H1 (cell line): ENCODE measurements at regions not wholly inside any gene's neighbourhood (a gene's known extent, or its start where the extent isn't known, plus 50 kb on each side); places are given as distances from the start of the nearest gene placed in this dataset.

Experiments
- CTCF ChIA-PET: fragments of 300-600 bp; sonication (Branson Sonifier 250); formaldehyde crosslinking; loops from one replicate; lab custom pipeline; 2021; ENCODE audit not compliant: partially characterized antibody; lab: Charles Lee
- POLR2A ChIA-PET: fragments of 300-600 bp; sonication (Branson Sonifier 250); formaldehyde crosslinking; loops from one replicate; lab custom pipeline; 2021; ENCODE audit warnings: inconsistent platforms; ENCODE audit not compliant: partially characterized antibody; lab: Charles Lee
- DNase-seq, 2 experiments: peaks; one replicate each; pipeline versions ENCODE4 v3.0.0 to v3.0.0-alpha.2; 2010 to 2022; ENCODE audit warnings: low spot score in 2 of 2, low read depth in 1 of 2, mixed read lengths in 1 of 2
- FAIRE-seq: peaks from 2 replicates; lab custom pipeline; 2011; peaks lifted over from hg19 to GRCh38; lab: Jason Lieb, UNC
- H2AFZ ChIP-seq: 2 replicates; pipeline ENCODE4 v1.8.1; 2012; ENCODE audit warnings: low read length, inconsistent platforms
- H2AK5ac ChIP-seq: 2 replicates; pipeline ENCODE4 v1.6.1; 2013; ENCODE audit warnings: low read depth, low read length
- H2BK120ac ChIP-seq: replicated peaks from 2 replicates; pipeline ENCODE3; 2013; ENCODE audit warnings: low read depth, low read length, inconsistent platforms
- H2BK12ac ChIP-seq: 2 replicates; pipeline ENCODE4 v1.6.1; 2013; ENCODE audit warnings: low read depth, low read length
- H2BK15ac ChIP-seq: 2 replicates; pipeline ENCODE4 v1.6.1; 2013; ENCODE audit warnings: low read length
- H2BK20ac ChIP-seq: 2 replicates; pipeline ENCODE4 v1.6.1; 2013; ENCODE audit warnings: low read length
- H2BK5ac ChIP-seq: 2 replicates; pipeline ENCODE4 v1.6.1; 2013; ENCODE audit warnings: low read depth, low read length
- H3K14ac ChIP-seq: 2 replicates; pipeline ENCODE4 v1.6.1; 2013; ENCODE audit warnings: inconsistent platforms; ENCODE audit not compliant: insufficient read length
- H3K18ac ChIP-seq: 2 replicates; pipeline ENCODE4 v1.6.1; 2013; ENCODE audit warnings: low read length; ENCODE audit errors: extremely low read depth
- H3K23ac ChIP-seq: 2 replicates; pipeline ENCODE4 v1.6.1; 2013; ENCODE audit warnings: inconsistent platforms; ENCODE audit not compliant: insufficient read length
- H3K23me2 ChIP-seq: 2 replicates; pipeline ENCODE4 v1.6.1; 2013; ENCODE audit warnings: low read depth, low read length
- H3K27ac ChIP-seq: 2 replicates; pipeline ENCODE4 v1.6.1; 2011; ENCODE audit warnings: low read depth, low read length, inconsistent platforms
- H3K27me3 ChIP-seq, 4 experiments: replicated peaks in 1 of 4; 1 replicate in 1 of 4; 2 replicates in 3 of 4; pipeline versions ENCODE4 v1.6.1 to v1.8.1; 2011 to 2013; ENCODE audit warnings: low read length in 3 of 4, mild to moderate bottlenecking in 3 of 4, inconsistent platforms in 2 of 4, mixed read lengths in 2 of 4, moderate library complexity in 1 of 4; ENCODE audit not compliant: control insufficient read depth in 3 of 4, insufficient read depth in 3 of 4; ENCODE audit errors: extremely low read depth in 1 of 4
- H3K36me3 ChIP-seq, 4 experiments: 2 replicates each; pipeline versions ENCODE4 v1.6.1 to v1.8.1; 2011 to 2013; ENCODE audit warnings: mild to moderate bottlenecking in 4 of 4, low read length in 3 of 4, moderate library complexity in 2 of 4, control low read depth in 1 of 4, inconsistent platforms in 1 of 4; ENCODE audit not compliant: insufficient read depth in 4 of 4, control insufficient read depth in 2 of 4
- H3K4ac ChIP-seq: replicated peaks from 2 replicates; pipeline ENCODE3; 2013; ENCODE audit warnings: low read length, low read depth, mixed read lengths, inconsistent platforms; ENCODE audit not compliant: insufficient read length
- H3K4me1 ChIP-seq, 4 experiments: replicated peaks in 1 of 4; 1 replicate in 1 of 4; 2 replicates in 3 of 4; pipeline versions ENCODE4 v1.6.1 to v1.8.1; 2011 to 2013; ENCODE audit warnings: low read length in 3 of 4, inconsistent platforms in 2 of 4, mixed read lengths in 1 of 4; ENCODE audit not compliant: insufficient read depth in 4 of 4, control insufficient read depth in 3 of 4
- H3K4me2 ChIP-seq, 2 experiments: 2 replicates each; pipeline versions ENCODE4 v1.6.1 to v1.8.1; 2011 to 2013; ENCODE audit warnings: low read depth in 2 of 2, low read length in 2 of 2, control low read depth in 1 of 2, inconsistent platforms in 1 of 2, mild to moderate bottlenecking in 1 of 2; ENCODE audit not compliant: insufficient read depth in 1 of 2
- H3K4me3 ChIP-seq, 4 experiments: fragments of 200-600, 300-600 bp in 1 of 4; sonication (generic), shearing (Covaris generic), sonication (Bioruptor Twin) in 1 of 4; 2 replicates each; pipeline versions ENCODE4 v1.5.1 to v1.8.1; 2011 to 2016; ENCODE audit warnings: low read length in 4 of 4, low read depth in 3 of 4, control low read depth in 2 of 4, inconsistent platforms in 2 of 4, mild to moderate bottlenecking in 2 of 4, mixed read lengths in 1 of 4, moderate library complexity in 1 of 4; ENCODE audit not compliant: insufficient read depth in 2 of 4; ENCODE audit errors: extremely low read depth in 1 of 4
- H3K56ac ChIP-seq: replicated peaks from 2 replicates; pipeline ENCODE3; 2013; ENCODE audit warnings: low read depth, mild to moderate bottlenecking, mixed read lengths, low read length, inconsistent platforms; ENCODE audit not compliant: insufficient read length
- H3K79me1 ChIP-seq: 2 replicates; pipeline ENCODE4 v1.6.1; 2013; ENCODE audit warnings: low read depth, low read length, control low read depth
- H3K79me2 ChIP-seq, 2 experiments: 2 replicates each; pipeline versions ENCODE4 v1.6.1 to v1.8.1; 2012 to 2013; ENCODE audit warnings: low read length in 2 of 2, mild to moderate bottlenecking in 2 of 2, inconsistent platforms in 1 of 2; ENCODE audit not compliant: insufficient read depth in 2 of 2, control insufficient read depth in 1 of 2
- H3K9ac ChIP-seq, 4 experiments: replicated peaks in 1 of 4; 1 replicate in 1 of 4; 2 replicates in 3 of 4; pipeline versions ENCODE4 v1.6.1 to v1.8.1; 2011 to 2013; ENCODE audit warnings: low read depth in 3 of 4, low read length in 3 of 4, control low read depth in 2 of 4, mild to moderate bottlenecking in 2 of 4, moderate library complexity in 2 of 4, inconsistent platforms in 1 of 4; ENCODE audit errors: extremely low read depth in 1 of 4
- H3K9me3 ChIP-seq, 2 experiments: 2 replicates each; pipeline versions ENCODE4 v1.6.1 to v1.8.1; 2012 to 2013; ENCODE audit warnings: mild to moderate bottlenecking in 2 of 2, moderate library complexity in 2 of 2, control low read depth in 1 of 2, inconsistent platforms in 1 of 2, low read depth in 1 of 2, low read length in 1 of 2, mixed read lengths in 1 of 2; ENCODE audit not compliant: insufficient read depth in 2 of 2
- H4K20me1 ChIP-seq, 2 experiments: replicated peaks in 1 of 2; 2 replicates each; pipeline versions ENCODE3 to v1.8.1; 2011 to 2013; ENCODE audit warnings: inconsistent platforms in 2 of 2, low read length in 2 of 2, mild to moderate bottlenecking in 1 of 2; ENCODE audit not compliant: insufficient read depth in 2 of 2, control insufficient read depth in 1 of 2
- H4K5ac ChIP-seq: 2 replicates; pipeline ENCODE4 v1.6.1; 2013; ENCODE audit warnings: low read length, low read depth, mixed read lengths, inconsistent platforms; ENCODE audit not compliant: insufficient read length
- H4K8ac ChIP-seq: 2 replicates; pipeline ENCODE4 v1.8.0; 2013; ENCODE audit warnings: mild to moderate bottlenecking, moderate library complexity, low read length, inconsistent platforms; ENCODE audit not compliant: insufficient read depth; ENCODE audit errors: extremely low read depth
- H4K91ac ChIP-seq: replicated peaks from 2 replicates; pipeline ENCODE3; 2013; ENCODE audit warnings: low read length, mixed read lengths, inconsistent platforms; ENCODE audit not compliant: insufficient read length
- CTBP2 ChIP-seq: IDR thresholded peaks from 2 replicates; pipeline ENCODE4 v1.7.0; 2011; ENCODE audit warnings: borderline replicate concordance, mild to moderate bottlenecking, moderate library complexity, mixed read lengths, low read length; ENCODE audit not compliant: insufficient read depth, insufficient read length
- KDM4A ChIP-seq: IDR thresholded peaks from one replicate; pipeline ENCODE4 v1.7.1; 2012; ENCODE audit warnings: low read depth, mild to moderate bottlenecking, moderate library complexity, low read length, inconsistent platforms; ENCODE audit not compliant: severe bottlenecking
- RNF2 ChIP-seq: fragments of 200-900, 300-1000 bp; sonication (generic); IDR thresholded peaks from 2 replicates; pipeline ENCODE4 v1.7.1; 2016; ENCODE audit warnings: borderline replicate concordance, low read depth, mild to moderate bottlenecking, antibody characterized with exemption, low read length; ENCODE audit not compliant: poor library complexity, severe bottlenecking; ENCODE audit errors: missing control alignments
- SP2 ChIP-seq: IDR thresholded peaks from 2 replicates; pipeline ENCODE4 v1.6.1; 2012; ENCODE audit warnings: mild to moderate bottlenecking, low read length, inconsistent platforms
- TCF12 ChIP-seq: IDR thresholded peaks from 2 replicates; pipeline ENCODE4 v1.6.1; 2011; ENCODE audit warnings: low read depth, mild to moderate bottlenecking, low read length
- ZNF274 ChIP-seq: IDR thresholded peaks from 2 replicates; pipeline ENCODE4 v1.7.0; 2012; ENCODE audit warnings: low read length, borderline replicate concordance; ENCODE audit errors: extremely low read depth
- WGBS, 2 experiments: shearing (Covaris generic) in 1 of 2; methylation state at CpG; one replicate each; pipeline versions ENCODE4 v1.1.6 to v1.1.7; 2013 to 2015; ENCODE audit warnings: low lambda C conversion rate in 2 of 2, mixed read lengths in 2 of 2, inconsistent platforms in 1 of 2, low coverage in 1 of 2, missing lambda C conversion rate in 1 of 2; ENCODE audit not compliant: insufficient replicate concordance in 2 of 2, insufficient coverage in 1 of 2, insufficient read length in 1 of 2; ENCODE audit errors: extremely low coverage in 1 of 2, missing lambda C conversion rate in 1 of 2; 5-methylcytosine and 5-hydroxymethylcytosine counted together
- TF ChIP-seq, protein P1 (sequence below): IDR thresholded peaks from 2 replicates; pipeline ENCODE4 v1.6.1; 2011; ENCODE audit warnings: low read length, improper control_type of control experiment
- TF ChIP-seq, protein P2 (sequence below): IDR thresholded peaks from 2 replicates; pipeline ENCODE4 v1.6.1; 2012; ENCODE audit warnings: low read length, inconsistent platforms

DNA sequence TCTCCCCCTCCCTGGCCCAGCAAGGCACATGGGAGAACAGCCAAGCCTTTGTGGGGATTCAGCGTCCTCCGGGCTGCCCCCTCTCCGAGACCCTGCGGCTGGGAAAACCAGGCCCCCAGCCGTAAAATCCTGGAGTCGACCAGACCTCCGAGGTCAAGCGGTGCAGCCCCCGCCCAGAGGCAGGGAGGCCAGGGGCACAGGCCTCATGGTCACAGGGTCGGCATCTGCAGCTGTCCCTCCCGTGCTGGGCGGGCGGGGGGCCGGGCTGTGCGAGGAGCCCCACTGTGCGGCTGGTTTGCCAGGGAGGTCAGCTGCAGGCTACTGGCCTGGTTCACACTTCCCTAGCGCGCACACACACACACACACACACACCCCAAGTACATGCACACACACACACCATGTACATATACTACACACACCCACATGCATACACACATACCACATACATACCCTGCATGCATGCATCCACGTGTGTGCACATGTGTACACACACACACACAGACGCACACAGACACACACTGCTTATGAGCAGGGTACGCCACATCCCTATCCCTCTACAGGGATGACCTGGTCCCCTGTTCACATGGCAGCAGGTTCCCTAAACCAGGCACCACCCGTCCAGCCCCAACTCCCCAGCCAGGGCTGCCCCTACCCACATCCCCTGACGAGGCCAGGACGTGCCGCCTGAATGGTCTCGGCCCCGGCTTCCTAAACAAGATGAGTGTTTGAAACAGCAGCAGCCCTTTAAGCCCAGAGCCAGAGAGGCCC, 108.9 kb upstream of the CIBAR2 start:
- no peaks in the 10 kb centered on the region; a peak in 1 of 4 replicates for H3K9me3 ChIP-seq
- ChIA-PET POLR2A (no interaction called here), CTCF (interaction anchor here (0.6 to 33.8 kb wide), 7 partner anchors 9 to 379 kb away, joined by 3 to 371 read pairs (median 4); no protein-coding TSS in a partner anchor)
- no peak overlapping the region for H3K4me3 ChIP-seq
- H4K91ac ChIP-seq = peak overlapping the region; percentile 63
- H2AK5ac ChIP-seq = peak overlapping the region; percentile 97; the same call in 1 of the 2 replicates
- FAIRE-seq = no peak
- no peak overlapping the region for H3K27ac ChIP-seq
- H3K36me3 ChIP-seq = no peaks in the 10 kb centered on the region
- H4K5ac ChIP-seq = no peak overlapping the region
- no peak overlapping the region for H3K9ac ChIP-seq
- H3K23ac ChIP-seq = peak overlapping the region; percentile 39
- peak overlapping the region; percentile 87 for H3K4ac ChIP-seq
- peak overlapping the region; percentile 63; the same call in 1 of the 2 replicates for H2BK20ac ChIP-seq
- WGBS, 2 experiments = 87% methylated on average over 26 of the region's 27 CpGs; no CpG with 5 or more reads in 1 of the 2 experiments
- H2AFZ ChIP-seq = no peak overlapping the region
- H3K23me2 ChIP-seq = peaks cover 2% of the 10 kb centered on the region; the same call in 1 of the 2 replicates
- peak overlapping the region; percentile 18; the same call in 1 of the 2 replicates for H2BK5ac ChIP-seq
- no peaks in the 10 kb centered on the region; a peak in 1 of 4 replicates for H3K79me2 ChIP-seq
- H3K4me1 ChIP-seq = peaks cover 7 to 34% (median 18%) of the 10 kb centered on the region in 4 experiments
- H3K4me2 ChIP-seq = no peak overlapping the region
- peaks cover 6% of the 10 kb centered on the region for H3K79me1 ChIP-seq
- H2BK12ac ChIP-seq = peak overlapping the region; percentile 94; the same call in 1 of the 2 replicates
- H4K8ac ChIP-seq = peak overlapping the region; percentile 62; the same call in 1 of the 2 replicates
- H4K20me1 ChIP-seq = peaks cover 0 to 6% of the 10 kb centered on the region in 2 experiments
- H3K27me3 ChIP-seq = no peaks in the 10 kb centered on the region
- no peak for DNase-seq
- peak overlapping the region; percentile 30 for H3K56ac ChIP-seq
- peak overlapping the region; percentile 85 for H3K18ac ChIP-seq
- H2BK120ac ChIP-seq = peak overlapping the region; percentile 72
- H2BK15ac ChIP-seq = peak overlapping the region; percentile 24
- H3K14ac ChIP-seq = no peak overlapping the region
- TF ChIP-seq TCF12 = no peak
- TF ChIP-seq, protein P1, sequence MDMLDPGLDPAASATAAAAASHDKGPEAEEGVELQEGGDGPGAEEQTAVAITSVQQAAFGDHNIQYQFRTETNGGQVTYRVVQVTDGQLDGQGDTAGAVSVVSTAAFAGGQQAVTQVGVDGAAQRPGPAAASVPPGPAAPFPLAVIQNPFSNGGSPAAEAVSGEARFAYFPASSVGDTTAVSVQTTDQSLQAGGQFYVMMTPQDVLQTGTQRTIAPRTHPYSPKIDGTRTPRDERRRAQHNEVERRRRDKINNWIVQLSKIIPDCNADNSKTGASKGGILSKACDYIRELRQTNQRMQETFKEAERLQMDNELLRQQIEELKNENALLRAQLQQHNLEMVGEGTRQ = no peak
- TF ChIP-seq KDM4A = no peak
- TF ChIP-seq SP2 = no peak
- TF ChIP-seq ZNF274 = no peak
- no peak for TF ChIP-seq RNF2
- no peak for TF ChIP-seq CTBP2
- TF ChIP-seq, protein P2, sequence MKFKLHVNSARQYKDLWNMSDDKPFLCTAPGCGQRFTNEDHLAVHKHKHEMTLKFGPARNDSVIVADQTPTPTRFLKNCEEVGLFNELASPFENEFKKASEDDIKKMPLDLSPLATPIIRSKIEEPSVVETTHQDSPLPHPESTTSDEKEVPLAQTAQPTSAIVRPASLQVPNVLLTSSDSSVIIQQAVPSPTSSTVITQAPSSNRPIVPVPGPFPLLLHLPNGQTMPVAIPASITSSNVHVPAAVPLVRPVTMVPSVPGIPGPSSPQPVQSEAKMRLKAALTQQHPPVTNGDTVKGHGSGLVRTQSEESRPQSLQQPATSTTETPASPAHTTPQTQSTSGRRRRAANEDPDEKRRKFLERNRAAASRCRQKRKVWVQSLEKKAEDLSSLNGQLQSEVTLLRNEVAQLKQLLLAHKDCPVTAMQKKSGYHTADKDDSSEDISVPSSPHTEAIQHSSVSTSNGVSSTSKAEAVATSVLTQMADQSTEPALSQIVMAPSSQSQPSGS = no peak
